Chondrocyte (in vitro differentiated cells): ENCODE measurements at regions not wholly inside any gene's neighbourhood (a gene's known extent, or its start where the extent isn't known, plus 50 kb on each side); places are given as distances from the start of the nearest gene placed in this dataset.
A peak's percentile ranks its signal among the peaks of the same experiment; 100 is the strongest.
"Not testable (repeated sequence)": the region's sequence is repeated elsewhere in the genome, so short reads cannot be mapped to it uniquely, and the experiment has no call there.

Experiments used
- DNase-seq: peaks from one replicate; pipeline ENCODE4 v3.0.0; 2021; ENCODE audit warnings: mixed read lengths, low spot score
- H3K27ac Mint-ChIP-seq: one replicate; pipeline ENCODE4 v1.8.0; 2021; ENCODE audit warnings: mild to moderate bottlenecking, moderate library complexity, mixed read lengths; ENCODE audit not compliant: unreplicated experiment
- H3K27me3 Mint-ChIP-seq: 2 replicates; pipeline ENCODE4 v1.8.0; 2021; ENCODE audit warnings: low read depth, mixed read lengths
- H3K36me3 Mint-ChIP-seq: 2 replicates; pipeline ENCODE4 v1.8.0; 2021; ENCODE audit warnings: low read depth, mixed read lengths
- H3K4me1 Mint-ChIP-seq: 2 replicates; pipeline ENCODE4 v1.8.0; 2021; ENCODE audit warnings: low read depth, mild to moderate bottlenecking, mixed read lengths
- H3K4me3 Mint-ChIP-seq: one replicate; pipeline ENCODE4 v1.8.0; 2021; ENCODE audit warnings: mild to moderate bottlenecking, moderate library complexity, mixed read lengths; ENCODE audit not compliant: unreplicated experiment
- H3K9me3 Mint-ChIP-seq: 2 replicates; pipeline ENCODE4 v1.8.0; 2021; ENCODE audit warnings: low read depth, mixed read lengths
- CTCF ChIP-seq: fragments of 200-600 bp; sonication (generic); IDR thresholded peaks from 2 replicates; pipeline ENCODE4 v1.5.0; 2021; ENCODE audit warnings: antibody characterized with exemption, mild to moderate bottlenecking, moderate library complexity

- Mint-ChIP-seq H3K4me3 (no peak overlapping the region), H3K27me3 (no peaks in the 10 kb centered on the region), H3K36me3 (no peaks in the 10 kb centered on the region), H3K27ac (no peak overlapping the region), H3K4me1 (peaks cover 18% of the 10 kb centered on the region), H3K9me3 (no peaks in the 10 kb centered on the region)
- DNase-seq = no peak
- TF ChIP-seq CTCF = no peak
These were observed 63.1 kb downstream of the PRR15 start for GRCh38 chr7:29626730-29627129.

- Mint-ChIP-seq H3K9me3 (no peaks in the 10 kb centered on the region), H3K36me3 (no peaks in the 10 kb centered on the region), H3K27ac (no peak overlapping the region), H3K4me3 (no peak overlapping the region), H3K27me3 (no peaks in the 10 kb centered on the region), H3K4me1 (peaks cover 13% of the 10 kb centered on the region)
- no peak for TF ChIP-seq CTCF
- no peak for DNase-seq
These were observed 64.0 kb downstream of the PRR15 start for GRCh38 chr7:29627631-29628030.

- Mint-ChIP-seq H3K27ac (no peak overlapping the region), H3K36me3 (no peaks in the 10 kb centered on the region), H3K9me3 (no peaks in the 10 kb centered on the region), H3K4me1 (no peaks in the 10 kb centered on the region), H3K4me3 (no peak overlapping the region), H3K27me3 (no peaks in the 10 kb centered on the region)
- no peak for DNase-seq
- no peak for TF ChIP-seq CTCF
These were observed 65.9 kb downstream of the PRR15 start for GRCh38 chr7:29629507-29629906.

GRCh38 chr7:29635067-29636008, 71.7 kb downstream of the PRR15 start:
- DNase-seq, H3K4me1 Mint-ChIP-seq, H3K27me3 Mint-ChIP-seq, H3K4me3 Mint-ChIP-seq, H3K9me3 Mint-ChIP-seq, H3K27ac Mint-ChIP-seq, H3K36me3 Mint-ChIP-seq: not testable (repeated sequence)
- peak; percentile 86 for TF ChIP-seq CTCF

GRCh38 chr7:29636009-29636351, 72.3 kb downstream of the PRR15 start:
- H3K27me3 Mint-ChIP-seq = no peaks in the 10 kb centered on the region
- H3K27ac Mint-ChIP-seq = no peak overlapping the region
- H3K36me3 Mint-ChIP-seq = peaks cover 2% of the 10 kb centered on the region
- no peaks in the 10 kb centered on the region for H3K9me3 Mint-ChIP-seq
- peak; percentile 13 for TF ChIP-seq CTCF
- H3K4me3 Mint-ChIP-seq = no peak overlapping the region
- no peaks in the 10 kb centered on the region for H3K4me1 Mint-ChIP-seq
- DNase-seq = no peak
